ENCODE measurements at regions not wholly inside any gene's neighbourhood (a gene's known extent, or its start where the extent isn't known, plus 50 kb on each side); places are given as distances from the start of the nearest gene placed in this dataset.

DNA sequence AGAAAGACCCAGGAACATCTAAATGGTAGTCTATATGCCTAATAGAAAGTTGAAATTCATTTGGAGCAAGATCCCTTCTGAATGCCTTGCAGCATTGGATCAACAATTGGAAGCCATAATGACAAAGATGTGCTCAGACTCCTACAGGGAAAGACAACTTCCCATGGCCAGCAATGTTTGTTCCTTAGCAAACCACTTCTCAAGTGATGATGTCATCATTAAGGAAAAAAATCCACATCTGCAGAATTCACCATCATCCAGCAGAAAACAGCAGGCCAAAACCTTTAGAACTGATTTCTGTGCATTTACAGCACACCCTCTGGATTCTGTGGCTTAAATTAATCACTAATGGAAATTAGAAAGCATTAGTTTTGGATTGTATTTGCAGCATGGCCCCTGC lies 82.4 kb upstream of the ZIC3 start:
- DNase-seq: no peak

- no peak for DNase-seq
Measured at GRCh38 chrX:137482136-137482535, 83.8 kb upstream of the ZIC3 start.

DNA sequence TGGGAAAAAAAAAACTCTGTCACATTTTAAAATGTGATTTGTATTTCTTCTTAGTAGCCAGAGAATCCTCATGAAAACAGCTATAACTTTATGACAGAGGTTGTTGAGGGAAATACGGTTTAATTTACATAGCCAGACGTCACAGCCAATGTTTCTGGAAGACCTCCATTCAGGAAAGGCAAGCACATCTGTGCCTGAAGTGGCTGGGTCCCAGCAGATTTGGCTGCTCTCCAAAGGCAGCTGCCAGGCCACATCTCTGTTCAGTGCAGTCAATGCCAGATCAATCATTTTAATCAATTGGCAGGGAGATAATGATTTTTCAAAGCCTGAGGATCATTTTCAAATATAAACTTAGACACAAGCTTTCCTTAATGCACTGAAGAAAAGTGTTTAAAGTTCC lies 86.5 kb upstream of the ZIC3 start:
- DNase-seq: no peak

GRCh38 chrX:137441711-137442110 lies 124.2 kb upstream of the ZIC3 start:
- no peak for DNase-seq

DNA sequence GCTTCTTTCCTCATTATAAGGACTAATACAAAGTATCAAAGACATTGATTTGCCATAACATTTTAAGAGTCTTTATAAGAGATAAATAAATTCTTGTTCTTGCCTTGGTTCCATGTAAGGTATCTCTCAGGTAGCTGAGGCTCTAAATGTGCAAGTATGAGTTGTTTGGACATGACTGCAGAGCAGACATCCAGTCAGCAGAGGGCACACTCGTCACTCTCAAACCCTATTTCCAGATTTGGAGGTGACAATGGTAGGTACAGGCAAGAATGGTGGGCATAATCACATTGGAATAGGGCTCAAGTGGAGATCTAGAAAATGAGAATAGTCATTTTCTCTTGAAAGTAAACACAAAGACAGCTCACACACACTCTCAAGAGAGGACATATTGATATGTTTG lies 133.3 kb upstream of the ZIC3 start:
- DNase-seq: no peak

- no peak for DNase-seq
Measured at GRCh38 chrX:137431693-137432488, 134.0 kb upstream of the ZIC3 start.

DNA sequence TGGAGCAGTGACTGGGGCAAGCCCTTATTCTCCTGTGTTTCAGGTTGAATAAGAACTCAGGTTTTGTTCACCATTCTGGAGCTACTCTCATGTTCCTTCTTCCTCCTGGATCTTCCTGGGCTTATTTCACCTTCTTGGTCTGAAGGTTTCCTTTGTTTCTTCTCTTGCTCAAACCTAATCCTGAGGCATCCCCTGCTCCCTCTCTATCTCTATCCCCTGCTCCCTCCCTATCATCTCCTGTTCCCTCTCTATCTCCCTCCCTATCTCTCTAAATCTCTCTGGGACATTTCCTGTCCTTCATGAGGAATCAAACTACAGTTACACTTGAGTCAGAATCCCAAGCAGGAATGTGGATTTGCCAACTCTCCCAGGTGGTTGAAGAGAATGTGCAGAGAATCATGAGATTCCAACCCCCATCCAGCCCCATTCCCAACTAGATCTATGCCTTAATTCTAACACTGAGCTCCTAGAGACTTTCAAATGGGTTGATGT lies 134.9 kb upstream of the ZIC3 start:
- DNase-seq: no peak

GRCh38 chrX:137430301-137430700 lies 135.6 kb upstream of the ZIC3 start:
- DNase-seq: no peak

GRCh38 chrX:137428766-137429591 lies 136.9 kb upstream of the ZIC3 start:
- no peak for DNase-seq

DNA sequence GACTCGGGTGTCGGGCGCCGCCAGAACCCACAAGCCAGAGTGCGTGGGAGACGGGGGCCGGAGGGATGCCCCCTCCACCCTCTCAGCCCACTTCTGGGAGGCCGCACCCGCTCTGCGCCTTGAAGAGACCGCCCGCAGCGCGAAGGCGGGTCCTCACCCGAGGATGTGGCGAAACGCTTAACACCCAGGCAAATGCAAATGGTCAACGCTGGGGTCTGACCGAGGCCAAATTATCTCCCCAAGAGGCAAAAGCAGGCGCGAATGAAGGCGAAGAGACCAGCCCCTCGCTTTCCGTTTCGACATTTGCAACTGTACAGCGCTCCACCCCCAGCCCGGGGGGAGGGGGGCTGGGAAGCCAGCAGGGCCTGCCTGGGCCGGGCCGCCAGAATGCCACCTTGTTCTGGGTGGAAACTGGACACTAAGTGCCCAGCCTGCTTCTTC lies 137.7 kb upstream of the ZIC3 start:
- DNase-seq: no peak

GRCh38 chrX:137427816-137428215 lies 138.1 kb upstream of the ZIC3 start:
- no peak for DNase-seq

DNA sequence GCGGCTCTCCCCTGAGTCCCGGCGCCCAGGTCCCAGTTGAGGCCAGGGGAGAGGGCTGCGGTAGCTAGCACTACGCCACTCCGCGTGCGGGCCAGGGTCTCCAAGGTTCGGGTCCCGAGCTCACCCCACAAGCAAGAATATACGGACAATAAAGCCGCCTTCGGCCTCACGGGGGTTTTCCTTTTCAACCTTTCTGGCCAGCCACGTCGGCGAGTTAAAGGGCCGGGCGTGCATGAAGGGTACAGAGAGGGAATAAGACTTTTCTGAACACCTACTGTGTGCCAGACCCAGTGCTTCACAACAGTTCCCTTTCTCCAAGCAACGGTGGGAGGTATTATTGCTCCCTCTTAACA lies 138.5 kb upstream of the ZIC3 start:
- DNase-seq: no peak

GRCh38 chrX:137426695-137427425 lies 139.1 kb upstream of the ZIC3 start:
- DNase-seq: no peak

GRCh38 chrX:137425986-137426385 lies 139.9 kb upstream of the ZIC3 start:
- DNase-seq: no peak

GRCh38 chrX:137425273-137425902 lies 140.5 kb upstream of the ZIC3 start:
- DNase-seq: no peak

- DNase-seq: no peak
Measured at GRCh38 chrX:137424679-137425078, 141.2 kb upstream of the ZIC3 start.

DNA sequence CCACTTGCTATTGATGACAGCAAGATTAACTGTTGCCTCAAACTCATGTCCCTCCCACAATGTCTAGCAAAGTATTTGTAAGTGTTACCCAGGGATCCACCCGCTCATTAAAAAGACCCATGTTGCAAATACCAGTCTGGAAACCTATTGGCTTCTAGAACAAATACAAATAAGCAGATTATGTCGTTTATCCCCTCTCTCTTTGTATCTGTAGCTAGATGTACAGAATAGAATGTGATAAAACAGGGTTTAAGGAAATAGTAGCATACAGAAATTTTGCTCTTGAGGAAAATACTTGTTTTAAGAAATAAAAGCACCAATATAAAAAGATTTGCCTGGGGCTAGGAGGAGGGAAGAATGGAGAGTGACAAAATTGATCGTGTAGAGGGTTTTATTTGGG lies 142.7 kb upstream of the ZIC3 start:
- no peak for DNase-seq

DNA sequence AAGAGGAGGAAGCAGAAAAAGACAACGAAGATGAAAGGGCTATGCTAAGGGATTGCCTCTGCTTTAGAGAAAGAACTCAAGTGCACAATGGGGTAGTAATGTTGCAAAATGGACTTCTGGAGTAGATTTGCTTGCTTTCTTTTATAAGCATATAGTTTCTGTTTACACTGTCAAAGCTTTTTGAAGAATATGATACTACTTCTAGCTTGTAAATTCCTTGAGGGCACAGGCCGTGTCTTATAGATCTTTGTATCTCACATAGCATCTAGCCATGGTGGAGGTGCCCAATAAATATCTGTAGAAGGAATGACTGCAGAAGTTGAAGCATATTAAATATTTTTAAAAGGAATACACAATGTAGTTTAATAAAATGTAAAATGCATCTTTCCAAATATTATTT lies 147.8 kb upstream of the ZIC3 start:
- no peak for DNase-seq

GRCh38 chrX:137413190-137413589 lies 152.7 kb upstream of the ZIC3 start:
- DNase-seq: no peak

DNA sequence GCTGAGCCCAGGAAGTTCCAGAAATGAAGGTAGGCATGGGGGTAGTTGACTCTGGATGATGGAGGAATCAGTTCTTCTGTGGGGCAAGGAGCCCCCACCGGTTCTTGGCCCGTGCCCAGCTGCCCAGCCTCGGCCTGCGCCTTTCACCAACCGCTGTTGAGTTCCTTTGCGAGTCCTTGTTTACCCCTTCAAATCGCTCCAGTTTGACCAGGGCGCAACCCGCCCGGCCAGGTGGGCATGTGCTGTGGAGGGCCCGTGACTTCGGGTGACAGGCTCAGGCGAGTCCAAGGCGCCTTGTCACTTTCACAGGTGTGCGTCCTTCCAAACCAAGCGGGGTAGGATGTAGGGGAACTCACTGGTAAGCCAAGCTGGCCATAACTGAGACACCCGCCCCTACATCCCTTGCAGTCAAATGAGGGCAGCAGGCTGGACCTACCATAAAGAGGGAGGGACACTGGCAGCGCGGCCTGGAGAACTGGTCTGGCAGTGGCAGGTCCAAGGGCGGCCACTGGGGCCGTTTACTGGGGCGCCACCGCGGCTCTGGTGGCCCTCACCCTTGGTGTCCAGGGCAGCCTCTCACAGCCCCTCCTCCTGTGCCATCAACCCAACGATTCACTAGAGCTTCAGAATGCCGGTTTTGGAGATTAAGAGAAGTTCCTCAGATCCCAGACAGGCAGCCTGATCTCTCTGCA lies 160.3 kb upstream of the ZIC3 start:
- DNase-seq: no peak

DNA sequence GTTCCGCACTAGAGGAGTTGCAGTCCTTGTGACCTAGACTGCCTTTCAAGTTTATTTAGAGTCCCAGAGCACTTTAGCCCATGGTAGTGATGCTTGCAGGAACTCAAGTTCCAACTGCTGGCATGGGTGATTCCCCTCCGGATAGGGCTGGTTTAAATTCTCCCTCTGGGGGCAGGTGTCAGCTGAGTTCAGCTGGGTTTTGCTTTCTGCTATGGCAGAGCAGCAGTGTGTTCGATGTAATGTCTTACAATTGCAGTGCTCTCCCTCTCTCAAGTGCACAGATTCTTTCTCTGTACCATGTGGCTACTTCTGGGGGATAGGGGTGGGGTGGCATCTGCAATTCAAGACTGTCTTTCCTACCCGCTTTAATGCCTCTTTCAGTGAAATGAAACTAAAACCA lies 164.8 kb upstream of the ZIC3 start:
- DNase-seq: no peak

DNA sequence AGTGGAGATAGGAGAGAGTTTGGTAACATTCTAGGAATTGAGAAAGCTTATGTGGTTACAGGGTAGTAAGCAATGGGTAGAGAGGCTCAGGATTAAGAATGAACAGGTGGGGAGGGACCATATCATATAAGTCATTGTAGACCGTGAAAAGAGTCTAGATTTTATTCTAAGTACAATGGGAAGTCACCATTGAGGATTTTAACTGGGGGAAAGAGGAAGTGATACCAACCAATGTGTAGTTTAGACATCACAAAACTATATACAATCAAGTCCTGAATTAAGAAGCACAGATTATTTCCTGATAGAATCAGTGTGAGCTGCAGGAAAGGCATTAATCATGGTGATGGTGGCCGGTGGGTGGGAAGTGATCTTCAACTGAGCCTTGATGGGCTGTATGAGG lies 178.3 kb upstream of the ZIC3 start:
- DNase-seq: no peak
